ENCODE measurements at regions not wholly inside any gene's neighbourhood (a gene's known extent, or its start where the extent isn't known, plus 50 kb on each side); places are given as distances from the start of the nearest gene placed in this dataset.
A peak's percentile ranks its signal among the peaks of the same experiment; 100 is the strongest.

- DNase-seq (ENCODE audit: low spot score in 2 of 2) (no peak), FAIRE-seq (no peak)
These were observed 50.1 kb upstream of the EFEMP1 start for GRCh38 chr2:55973673-55974072.

GRCh38 chr2:55976681-55977080 is 53.1 kb upstream of the EFEMP1 start:
- FAIRE-seq (no peak), DNase-seq (ENCODE audit: low spot score in 2 of 2) (no peak)

GRCh38 chr2:55985406-55985805 is 61.8 kb upstream of the EFEMP1 start:
- no peak for FAIRE-seq
- no peak for DNase-seq (ENCODE audit: low spot score in 2 of 2)

- DNase-seq (ENCODE audit: low spot score in 2 of 2) = no peak
- FAIRE-seq = no peak
These were observed 62.4 kb upstream of the EFEMP1 start for GRCh38 chr2:55986001-55986400.

GRCh38 chr2:55986700-55987440 is 63.3 kb upstream of the EFEMP1 start:
- FAIRE-seq (no peak), DNase-seq (ENCODE audit: low spot score in 2 of 2) (no peak)

- FAIRE-seq (no peak), DNase-seq (ENCODE audit: low spot score in 2 of 2) (no peak)
These were observed 65.8 kb upstream of the EFEMP1 start for GRCh38 chr2:55989405-55989804.

- no peak for DNase-seq (ENCODE audit: low spot score in 2 of 2)
- no peak for FAIRE-seq
These were observed 68.9 kb upstream of the EFEMP1 start for GRCh38 chr2:55992455-55992854.

GRCh38 chr2:55993685-55994084 is 70.1 kb upstream of the EFEMP1 start:
- FAIRE-seq = no peak
- no peak for DNase-seq (ENCODE audit: low spot score in 2 of 2)

- DNase-seq (ENCODE audit: low spot score in 2 of 2) (no peak), FAIRE-seq (no peak)
These were observed 71.6 kb upstream of the EFEMP1 start for GRCh38 chr2:55995211-55995610.

GRCh38 chr2:55995902-55996301 is 72.3 kb upstream of the EFEMP1 start:
- FAIRE-seq = no peak
- DNase-seq (ENCODE audit: low spot score in 2 of 2) = no peak

- FAIRE-seq (no peak), DNase-seq (ENCODE audit: low spot score in 2 of 2) (no peak)
These were observed 75.6 kb upstream of the EFEMP1 start for GRCh38 chr2:55999231-55999630.

GRCh38 chr2:55999790-56000189 is 76.2 kb upstream of the EFEMP1 start:
- DNase-seq (ENCODE audit: low spot score in 2 of 2) (no peak), FAIRE-seq (no peak)

GRCh38 chr2:56001947-56002346 is 78.4 kb upstream of the EFEMP1 start:
- no peak for DNase-seq (ENCODE audit: low spot score in 2 of 2)
- FAIRE-seq = no peak

GRCh38 chr2:56008661-56009431 is 85.3 kb upstream of the EFEMP1 start:
- peak; percentile 7 to 26 for DNase-seq (ENCODE audit: low spot score in 2 of 2)
- no peak for FAIRE-seq

GRCh38 chr2:56009758-56010458 is 86.3 kb upstream of the EFEMP1 start:
- DNase-seq (ENCODE audit: low spot score in 2 of 2) (peak in 1 of 2 donors; percentile 8), FAIRE-seq (peak; percentile 97)

GRCh38 chr2:56011624-56012023 is 88.0 kb upstream of the EFEMP1 start:
- FAIRE-seq (no peak), DNase-seq (ENCODE audit: low spot score in 2 of 2) (no peak)

- FAIRE-seq = no peak
- no peak for DNase-seq (ENCODE audit: low spot score in 2 of 2)
These were observed 88.7 kb upstream of the EFEMP1 start for GRCh38 chr2:56012221-56012765.

- FAIRE-seq (no peak), DNase-seq (ENCODE audit: low spot score in 2 of 2) (no peak)
These were observed 89.9 kb upstream of the EFEMP1 start for GRCh38 chr2:56013475-56013874.

GRCh38 chr2:56014046-56014730 is 90.6 kb upstream of the EFEMP1 start:
- FAIRE-seq = no peak
- no peak for DNase-seq (ENCODE audit: low spot score in 2 of 2)

- DNase-seq (ENCODE audit: low spot score in 2 of 2) (no peak), FAIRE-seq (no peak)
These were observed 92.1 kb upstream of the EFEMP1 start for GRCh38 chr2:56015711-56016115.

GRCh38 chr2:56017784-56018183 is 94.2 kb upstream of the EFEMP1 start:
- no peak for FAIRE-seq
- DNase-seq (ENCODE audit: low spot score in 2 of 2) = no peak
